GM18519 (cell line): ENCODE measurements at regions not wholly inside any gene's neighbourhood (a gene's known extent, or its start where the extent isn't known, plus 50 kb on each side); places are given as distances from the start of the nearest gene placed in this dataset.

Experiments
- ATAC-seq: cut with Tn5 transposase; IDR thresholded peaks from one replicate; pipeline ENCODE4 v1.9.1; 2021; ENCODE audit warnings: mild to moderate bottlenecking, moderate library complexity; ENCODE audit not compliant: unreplicated experiment, low FRiP score

DNA sequence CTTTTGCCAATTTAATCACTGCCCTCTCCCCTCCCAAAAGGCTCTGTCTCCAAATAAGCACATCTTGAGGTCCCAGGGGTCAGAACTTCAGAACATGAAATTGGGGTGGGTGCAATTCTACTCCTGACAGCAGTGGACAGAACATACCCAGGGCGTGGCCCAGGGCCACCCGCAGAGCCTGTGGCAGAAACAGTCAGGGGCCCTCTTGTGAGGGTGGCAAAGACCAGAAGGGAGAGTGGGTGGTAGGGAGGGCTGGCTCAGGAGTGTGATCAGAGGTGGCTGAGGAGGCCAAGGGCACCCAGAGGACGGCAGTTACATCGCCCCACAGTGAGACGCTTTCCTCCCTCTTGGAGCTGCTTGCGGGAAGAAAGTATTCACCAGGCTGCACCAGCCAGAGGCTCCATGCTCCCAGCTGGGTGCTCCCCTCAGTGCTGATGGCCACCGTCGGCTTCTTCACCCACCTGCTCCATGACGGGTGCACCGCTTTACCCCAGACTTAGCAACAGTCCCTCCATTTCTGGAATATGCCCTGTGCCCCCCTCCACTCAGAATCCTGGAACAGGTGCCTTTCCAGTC, 1388.0 kb downstream of the BRD1 start:
- ATAC-seq = no peak

DNA sequence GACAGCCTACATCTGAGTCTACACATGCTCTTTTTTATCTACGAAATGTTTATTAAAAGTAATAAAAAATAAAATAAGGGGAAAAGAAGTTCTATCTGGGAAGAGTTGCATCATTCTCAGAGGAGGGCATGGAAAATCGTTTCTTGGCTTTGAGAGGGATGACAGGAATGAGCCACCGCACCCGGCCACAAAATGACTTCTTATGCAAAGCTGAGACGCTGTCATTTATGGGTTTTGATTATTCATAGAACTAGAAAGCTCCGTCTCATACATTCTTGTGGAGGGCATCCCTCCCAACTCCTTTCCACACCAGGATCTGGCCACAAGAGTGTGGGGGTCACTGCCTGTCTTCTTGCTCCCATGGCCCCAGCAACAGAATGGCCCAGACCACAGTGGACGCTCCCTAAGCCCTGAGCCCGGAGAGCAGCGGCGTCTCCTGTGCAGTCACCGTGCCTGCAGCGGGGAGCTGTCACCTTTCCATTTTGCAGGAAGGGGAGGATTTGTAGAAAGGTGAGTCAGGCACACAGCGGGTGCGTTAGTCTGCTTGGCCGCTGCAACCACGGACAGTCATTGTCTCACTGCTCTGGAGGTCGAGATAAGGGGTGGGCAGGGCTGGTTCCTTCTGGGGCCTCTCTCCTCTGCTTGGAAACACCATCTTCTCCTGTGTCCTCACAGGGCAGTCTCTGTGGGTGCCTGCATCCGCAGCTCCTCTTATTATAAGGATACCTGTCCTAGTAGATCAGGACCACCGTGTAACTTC, 1388.7 kb downstream of the BRD1 start:
- ATAC-seq = no peak

DNA sequence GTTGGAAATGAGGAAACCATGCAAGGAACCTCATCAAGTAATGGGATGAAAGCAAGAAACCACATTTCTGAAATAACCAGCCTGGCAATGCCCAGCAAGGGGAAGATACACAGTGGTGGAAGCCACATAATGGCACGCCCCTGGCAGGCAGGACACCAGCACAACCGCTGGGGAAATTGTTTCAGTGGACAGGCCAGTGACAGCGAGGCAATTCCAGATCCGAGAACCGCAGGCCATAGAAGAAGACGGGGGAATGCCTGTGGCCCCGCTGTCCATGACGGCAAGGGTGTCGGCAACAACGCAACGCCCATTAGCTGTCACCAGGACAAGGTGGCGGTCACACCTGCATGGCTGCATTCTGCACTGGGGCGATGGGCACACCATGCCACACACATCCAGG, 1389.6 kb downstream of the BRD1 start:
- ATAC-seq = no peak

DNA sequence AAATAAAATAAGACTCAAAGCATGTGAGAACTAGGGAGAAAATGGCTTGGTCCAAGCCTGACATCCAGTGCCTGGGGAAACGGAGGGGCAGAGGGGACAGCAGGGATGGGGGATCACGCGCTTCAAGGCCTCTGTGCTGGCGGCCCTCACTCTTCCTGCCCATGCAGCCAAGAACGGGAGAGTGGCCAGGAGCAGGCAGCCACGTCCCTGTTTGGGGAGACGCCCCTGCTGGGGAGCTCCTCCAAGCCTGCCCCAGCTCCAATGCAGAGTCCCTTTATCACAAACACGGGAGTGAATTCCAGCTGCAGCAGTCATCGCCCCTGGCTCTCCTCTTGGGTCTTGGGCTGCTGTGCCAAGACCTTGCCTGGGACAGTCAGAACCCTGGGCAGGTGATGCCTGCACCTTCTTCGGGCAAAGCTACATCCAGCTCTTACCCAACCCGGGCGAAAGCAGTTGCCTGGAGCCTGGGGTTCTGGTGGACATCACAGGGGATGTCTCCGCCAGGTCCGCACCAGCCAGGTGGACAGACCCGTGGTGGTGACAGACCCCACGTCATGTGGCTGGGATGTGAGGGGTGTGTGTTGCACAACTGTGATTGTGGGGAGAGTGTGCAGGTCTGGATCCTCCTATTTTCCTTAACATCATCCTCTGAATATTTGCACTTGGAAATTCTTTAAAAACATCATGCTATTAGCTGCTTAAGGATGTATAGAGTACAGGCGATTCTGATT, 1391.3 kb downstream of the BRD1 start:
- no peak for ATAC-seq

DNA sequence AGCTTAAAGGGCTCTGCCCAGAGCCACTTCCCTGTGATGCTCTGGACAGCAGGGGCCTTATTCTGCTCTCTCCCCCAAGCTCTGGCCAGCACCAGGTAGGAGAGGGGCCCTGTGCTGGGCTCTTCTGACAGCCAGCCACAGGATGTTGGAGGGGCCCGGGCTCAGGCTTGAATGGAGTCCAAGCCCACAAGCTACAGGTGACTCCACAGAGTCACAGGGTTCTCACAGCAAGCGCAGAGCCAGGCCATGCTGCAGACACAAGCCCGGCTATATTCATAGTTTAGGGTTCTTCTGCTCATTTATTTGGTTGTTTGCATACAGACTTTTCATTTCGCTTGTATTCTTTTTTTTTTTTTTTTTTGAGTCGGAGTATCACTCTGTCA, 1392.8 kb downstream of the BRD1 start:
- no peak for ATAC-seq

DNA sequence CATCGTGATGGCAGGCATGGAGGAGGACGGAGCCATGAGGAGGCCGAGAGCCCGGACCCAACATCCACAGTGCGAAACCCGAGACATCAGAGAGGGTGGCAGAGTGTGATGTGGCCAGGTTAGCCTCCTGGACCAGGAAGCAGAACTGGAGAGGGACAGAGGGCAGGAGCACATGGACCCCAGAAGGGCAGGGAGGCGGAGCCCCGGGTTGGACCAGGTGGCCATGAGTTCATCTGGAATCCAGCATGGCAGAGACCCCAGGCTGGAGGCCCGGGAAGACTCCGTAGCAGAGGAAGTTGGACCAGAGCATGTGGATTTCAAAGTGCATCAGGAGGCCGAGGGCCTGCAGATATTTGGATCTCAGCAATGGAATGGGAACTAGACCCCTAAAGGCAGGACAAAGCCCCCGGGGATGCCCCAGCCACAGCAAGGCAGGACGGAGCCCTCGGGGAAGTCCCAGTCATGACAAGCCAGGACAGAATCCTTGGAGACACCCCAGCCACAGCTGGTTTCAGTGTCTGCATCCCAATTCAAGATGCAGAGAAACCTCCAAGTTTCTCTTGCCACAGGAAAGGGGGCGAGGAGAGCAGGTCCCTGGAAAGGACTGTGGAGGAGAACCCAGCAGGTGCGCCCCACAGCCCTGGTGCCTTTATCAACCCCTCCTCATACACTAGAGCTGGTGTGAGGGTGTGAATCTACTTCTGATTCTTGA, 1393.4 kb downstream of the BRD1 start:
- no peak for ATAC-seq

DNA sequence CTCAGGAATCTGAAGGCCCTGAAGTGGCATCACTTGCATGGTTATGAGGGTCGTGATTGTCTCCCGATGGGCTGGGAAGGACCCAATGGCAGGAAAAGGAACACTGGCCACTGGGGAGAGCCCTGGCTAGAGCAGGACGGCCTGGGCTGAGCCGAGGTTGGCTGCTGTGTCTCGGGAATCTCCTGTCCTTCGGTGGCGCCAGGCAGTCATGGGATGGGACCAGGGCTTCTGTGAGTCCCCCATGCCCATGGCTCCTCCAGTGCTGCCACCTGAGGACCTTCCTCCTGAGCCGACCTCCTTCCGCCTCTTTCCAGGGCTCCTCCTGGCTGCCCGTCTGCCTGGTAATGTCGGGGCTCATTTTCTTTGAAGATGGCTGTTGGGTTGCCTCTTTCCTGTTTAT, 1394.0 kb downstream of the BRD1 start:
- no peak for ATAC-seq

DNA sequence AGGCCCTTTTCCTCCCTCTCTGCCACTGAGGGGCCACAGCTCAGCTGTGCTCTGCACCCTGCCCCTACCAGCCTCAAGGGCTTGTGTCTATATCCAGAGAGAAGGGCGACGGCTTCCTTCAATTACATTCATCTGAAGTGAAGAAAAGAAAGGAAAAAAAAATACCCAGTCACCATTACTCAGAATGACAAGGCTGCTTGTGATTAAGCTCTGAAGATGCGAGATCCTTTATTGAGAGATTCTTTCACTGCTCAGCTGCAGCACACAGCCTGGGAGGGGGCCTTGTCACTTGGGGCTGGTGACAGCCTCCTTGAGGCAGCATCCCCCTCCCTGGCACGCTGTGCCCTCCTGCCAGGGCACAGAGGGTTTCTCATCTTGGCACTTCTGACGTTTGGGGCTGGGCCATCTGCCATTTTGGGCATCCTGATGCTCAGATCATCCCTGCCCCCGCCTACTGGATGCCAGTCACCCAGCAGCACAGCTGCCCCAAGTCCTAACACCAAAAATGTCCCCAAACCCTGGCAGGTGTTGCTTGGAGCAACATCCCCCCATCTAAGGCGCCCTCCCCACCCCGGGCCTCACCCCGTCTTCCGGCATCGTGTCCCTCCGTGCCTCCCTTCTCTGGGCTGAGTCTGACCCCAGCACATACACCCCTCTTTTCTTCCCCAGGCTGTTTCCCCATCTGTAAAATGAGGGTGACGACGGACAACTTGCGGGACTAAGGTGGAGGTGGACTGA, 1394.7 kb downstream of the BRD1 start:
- no peak for ATAC-seq

DNA sequence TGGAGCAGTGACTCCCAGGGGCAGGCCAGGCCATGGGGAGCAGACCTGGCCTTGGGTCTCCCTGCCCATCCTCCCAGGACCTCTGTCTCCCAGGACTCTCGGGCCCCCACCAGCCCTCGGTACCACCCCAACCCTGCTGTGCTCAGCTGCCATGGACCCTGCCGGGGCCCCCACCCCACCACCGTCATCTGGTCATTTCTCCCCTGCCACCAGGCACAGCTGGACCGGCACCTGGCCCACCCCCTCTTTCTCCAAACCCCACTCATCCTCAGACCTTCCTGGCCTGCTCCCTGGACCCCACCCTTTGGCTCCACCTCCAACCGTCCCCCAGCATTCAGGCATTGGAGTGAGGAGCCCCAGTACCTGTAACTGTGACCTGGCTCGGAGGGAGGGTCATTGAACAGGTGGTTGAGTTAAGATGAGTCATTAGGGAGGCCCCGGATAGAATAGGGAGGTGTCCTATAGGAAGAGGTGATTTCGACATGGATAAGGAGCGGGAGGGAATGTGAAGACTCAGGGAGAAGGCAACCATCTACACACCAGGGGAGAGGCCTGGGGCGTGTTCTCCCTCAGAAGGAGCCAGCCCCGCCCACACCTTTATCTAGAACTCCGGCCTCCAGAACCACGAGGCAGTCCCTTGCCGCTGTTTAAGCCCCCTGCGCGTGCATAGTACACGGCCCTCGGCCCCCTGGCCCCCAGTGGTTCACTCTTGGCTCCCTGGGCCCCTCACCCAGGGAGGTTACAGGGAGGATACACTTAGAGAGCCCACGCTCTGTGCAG, 1395.9 kb downstream of the BRD1 start:
- no peak for ATAC-seq

DNA sequence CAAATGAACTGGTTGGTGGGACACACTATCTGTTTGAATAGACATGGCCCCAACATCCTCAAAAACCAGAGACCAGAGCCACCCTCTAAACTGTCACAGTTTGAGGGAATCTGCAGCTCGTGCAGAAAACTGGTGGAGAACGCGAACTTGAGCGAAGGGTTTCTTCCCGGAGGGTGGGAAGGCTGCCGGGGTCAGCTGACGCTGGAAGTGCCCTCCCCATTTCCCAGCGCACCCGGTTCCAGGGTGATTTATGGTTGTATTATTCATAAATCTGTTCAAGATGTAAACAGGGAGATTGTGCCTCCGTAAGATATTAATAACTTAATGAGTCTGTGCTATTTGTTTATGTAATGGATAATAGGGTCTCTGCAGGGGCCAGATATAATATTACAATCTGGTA, 1396.7 kb downstream of the BRD1 start:
- no peak for ATAC-seq

DNA sequence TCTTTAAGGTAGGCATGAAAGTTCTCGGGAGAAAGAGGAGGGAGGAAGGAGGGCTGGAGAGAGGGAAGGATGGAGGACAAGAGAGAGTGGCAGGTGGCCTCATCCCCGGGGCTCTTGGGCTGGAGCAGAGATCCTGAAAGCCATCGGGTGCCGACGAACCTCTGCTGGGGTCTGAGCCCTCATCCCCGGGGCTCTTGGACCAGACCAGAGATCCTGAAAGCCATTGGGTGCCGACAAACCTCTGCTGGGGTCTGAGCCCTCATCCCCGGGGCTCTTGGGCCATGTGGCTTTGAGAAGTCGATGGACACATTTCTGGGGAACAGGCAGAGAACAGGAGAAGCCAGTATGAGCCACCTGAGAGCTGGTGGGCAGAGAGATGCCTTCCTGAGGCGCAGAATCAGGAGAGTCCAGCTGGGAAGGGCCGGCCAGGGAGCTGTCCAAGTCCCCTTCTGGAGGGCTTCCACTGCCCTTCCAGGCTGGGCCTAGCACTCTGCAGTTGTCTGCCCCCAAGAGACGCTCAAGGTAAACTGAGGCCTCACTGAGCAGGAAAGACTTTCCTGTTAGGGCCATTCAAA, 1398.1 kb downstream of the BRD1 start:
- ATAC-seq = no peak

DNA sequence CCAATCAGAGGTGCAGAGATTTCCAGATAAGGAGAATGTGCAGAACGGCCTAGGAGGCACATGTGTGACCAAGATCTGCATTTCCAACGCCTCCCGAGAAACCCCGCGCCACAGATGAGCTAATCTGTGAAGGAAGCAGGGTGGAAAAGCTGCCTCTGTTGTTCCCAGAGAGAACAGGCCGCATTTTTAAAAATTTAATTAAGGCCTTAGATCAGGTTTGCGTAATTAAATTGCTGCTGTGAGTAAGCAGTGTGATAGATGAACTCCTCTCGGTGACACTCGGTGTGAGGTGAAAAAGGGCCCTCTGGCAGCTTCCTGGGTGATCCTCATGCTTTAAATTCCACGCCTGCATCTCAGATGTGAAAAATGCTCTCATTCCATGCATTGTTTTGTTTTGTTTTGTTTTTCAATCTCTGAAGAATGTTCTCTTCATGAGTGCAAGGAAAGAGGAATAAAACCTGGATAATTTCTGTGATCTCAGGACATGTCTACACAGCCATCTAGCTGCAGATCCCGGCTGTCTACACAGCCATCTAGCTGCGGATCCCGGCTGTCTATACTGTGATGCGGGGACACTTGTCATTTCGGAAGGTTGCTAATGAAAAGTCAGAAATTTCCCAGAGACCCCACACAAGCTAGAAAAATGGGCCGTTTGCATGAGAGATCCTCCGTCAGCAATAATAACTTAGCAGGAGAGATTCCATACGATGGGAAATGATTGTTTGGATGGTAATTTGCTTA, 1398.9 kb downstream of the BRD1 start:
- ATAC-seq = no peak

DNA sequence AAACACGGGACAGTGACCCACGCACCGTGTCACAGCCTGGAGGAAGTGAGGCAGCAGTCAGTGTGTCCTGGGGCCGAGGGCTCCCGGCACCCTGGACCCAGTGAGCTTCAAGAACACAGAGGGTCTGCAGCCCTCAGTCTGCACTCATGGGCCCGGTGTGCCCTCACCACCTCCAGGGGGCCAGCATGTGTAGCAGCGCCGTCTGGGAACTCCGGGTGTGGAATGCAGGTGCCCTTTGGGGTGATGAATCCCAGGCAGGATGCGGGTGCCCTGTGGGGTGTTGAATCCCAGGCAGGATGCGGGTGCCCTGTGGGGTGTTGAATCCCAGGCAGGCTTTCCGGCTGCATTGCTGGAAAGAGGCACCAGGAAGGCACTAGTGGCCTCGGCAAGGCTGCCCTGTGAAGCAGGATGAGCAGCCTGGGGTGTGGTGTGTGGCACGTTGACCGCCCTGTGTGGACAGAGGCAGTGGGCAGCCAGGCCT, 1399.9 kb downstream of the BRD1 start:
- ATAC-seq = no peak

DNA sequence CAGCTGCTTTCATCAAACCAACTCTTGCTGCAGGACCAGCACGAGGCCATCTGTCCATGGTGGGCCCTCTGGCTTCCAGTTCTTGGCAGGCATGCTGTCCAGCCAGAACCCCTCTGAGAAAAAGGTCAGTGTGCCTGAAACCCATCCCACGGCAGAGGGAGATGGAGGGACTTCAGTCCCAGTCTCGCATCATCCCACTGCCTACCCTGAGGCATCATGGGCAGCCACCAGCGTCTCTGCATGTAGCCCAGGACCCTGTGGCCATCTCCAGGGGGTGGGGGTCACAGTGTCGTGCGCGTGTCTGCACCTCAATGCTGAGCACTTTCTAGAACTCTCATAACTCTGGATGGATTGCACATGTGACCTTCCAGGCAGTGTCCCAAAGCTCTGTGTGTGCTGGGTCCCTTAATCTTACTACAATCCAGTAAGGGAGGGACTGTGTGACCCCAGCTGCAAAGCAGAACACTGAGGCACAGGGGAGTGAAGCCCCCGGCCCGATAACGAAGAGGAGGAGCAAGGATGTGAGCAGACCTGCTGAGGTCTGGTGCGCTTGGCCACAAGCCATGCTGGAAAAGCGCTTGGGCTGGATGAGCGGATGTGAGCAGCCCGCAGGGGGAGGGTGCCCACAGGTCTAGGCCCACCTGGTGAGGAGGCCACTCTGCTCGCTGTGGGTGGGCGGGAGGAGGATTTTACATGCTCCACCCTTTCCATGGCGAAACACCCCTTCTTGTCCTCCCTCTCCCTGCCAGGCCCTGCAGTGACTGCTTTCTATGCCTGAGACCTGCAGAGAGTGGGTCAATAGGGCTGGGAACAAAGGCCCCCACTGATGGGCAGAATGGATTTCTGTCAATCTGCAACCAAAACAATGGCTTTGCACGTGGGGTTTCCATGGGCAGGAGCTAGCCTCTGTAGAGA, 1401.0 kb downstream of the BRD1 start:
- ATAC-seq = no peak

DNA sequence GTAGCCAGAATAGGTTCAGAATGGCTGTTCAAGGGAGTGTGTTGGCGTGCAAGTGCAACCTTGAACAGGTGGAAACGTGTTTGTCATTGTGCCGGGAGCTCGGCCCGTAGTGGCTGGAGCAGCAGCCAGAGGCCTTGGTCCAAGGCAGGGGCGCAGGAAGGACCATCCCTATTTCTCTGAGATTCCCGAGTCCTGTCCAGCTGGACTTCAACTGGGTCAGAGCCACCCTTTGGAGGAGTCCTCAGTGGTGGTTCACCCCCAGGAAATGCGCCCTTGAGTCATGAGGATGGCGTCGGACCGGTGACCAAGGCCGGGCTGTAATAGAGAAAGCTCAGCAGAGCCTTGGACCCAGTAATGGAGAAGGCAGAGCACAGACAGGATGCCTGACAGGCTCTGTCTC, 1402.0 kb downstream of the BRD1 start:
- no peak for ATAC-seq

DNA sequence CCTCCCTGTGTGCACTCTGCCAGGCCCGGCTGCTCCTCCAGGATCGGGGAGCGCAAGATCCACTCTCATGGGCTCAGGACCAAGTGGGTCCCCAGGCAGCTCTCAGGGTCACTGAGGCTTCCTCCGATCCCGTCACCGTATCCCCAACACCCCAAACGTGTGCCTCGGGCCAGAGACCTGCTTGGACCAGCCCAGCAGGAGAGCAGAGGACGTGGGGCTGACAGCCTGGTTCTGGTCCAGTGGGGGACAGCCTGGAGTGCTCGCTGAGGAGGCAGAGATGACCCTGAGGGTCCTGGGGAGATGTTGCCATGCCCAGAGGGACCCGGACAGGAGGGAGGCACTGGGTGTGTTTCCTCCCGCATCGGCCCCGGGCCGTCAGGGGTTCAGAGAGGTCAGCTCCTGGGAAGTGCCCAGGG, 1402.6 kb downstream of the BRD1 start:
- no peak for ATAC-seq

DNA sequence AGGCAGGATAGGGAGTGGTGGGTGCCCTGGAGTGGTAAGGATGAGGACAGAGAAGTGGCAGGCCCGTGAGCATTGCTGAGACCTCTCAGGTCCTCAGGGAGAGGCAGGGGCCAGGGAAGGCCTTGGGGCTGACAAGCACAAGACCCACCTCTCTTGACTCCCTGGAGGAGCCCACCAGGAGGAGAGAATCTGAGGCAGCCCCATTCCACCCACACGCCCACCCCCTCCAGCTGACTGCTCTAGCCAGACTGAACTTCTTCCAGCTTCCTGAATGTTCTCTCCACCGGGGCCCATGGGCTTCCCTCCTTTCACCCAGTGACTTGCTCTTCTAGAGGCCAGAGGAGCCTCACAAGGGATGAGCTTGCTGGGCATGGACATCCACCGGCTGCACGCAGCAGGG, 1403.0 kb downstream of the BRD1 start:
- no peak for ATAC-seq

DNA sequence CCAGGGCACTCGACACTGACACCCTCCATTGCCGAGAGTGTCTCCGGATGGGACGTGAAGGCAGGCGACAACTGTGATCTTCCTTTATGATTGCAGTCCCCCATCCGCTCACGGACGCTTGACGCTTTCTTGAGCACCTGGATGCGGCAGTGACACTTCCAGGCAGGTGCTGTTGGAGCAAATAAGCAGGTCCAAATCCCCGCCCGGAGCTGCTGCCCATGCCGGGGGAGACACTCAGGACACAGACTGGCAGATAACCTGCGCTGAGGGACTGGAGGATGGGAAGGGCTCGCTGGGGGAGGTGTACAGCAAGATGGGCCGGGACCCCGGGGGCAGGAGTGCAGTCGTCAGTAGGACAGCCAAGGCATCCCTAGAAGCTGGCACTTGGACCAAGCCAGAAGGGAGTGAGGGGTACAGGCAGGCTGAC, 1403.5 kb downstream of the BRD1 start:
- no peak for ATAC-seq
